GM19043 (cell line): ENCODE measurements at regions not wholly inside any gene's neighbourhood (a gene's known extent, or its start where the extent isn't known, plus 50 kb on each side); places are given as distances from the start of the nearest gene placed in this dataset.
"Not testable (repeated sequence)": the region's sequence is repeated elsewhere in the genome, so short reads cannot be mapped to it uniquely, and the experiment has no call there.

Experiments
- ATAC-seq: cut with Tn5 transposase; IDR thresholded peaks from one replicate; pipeline ENCODE4 v1.9.1; 2021; ENCODE audit warnings: low read depth; ENCODE audit not compliant: unreplicated experiment

DNA sequence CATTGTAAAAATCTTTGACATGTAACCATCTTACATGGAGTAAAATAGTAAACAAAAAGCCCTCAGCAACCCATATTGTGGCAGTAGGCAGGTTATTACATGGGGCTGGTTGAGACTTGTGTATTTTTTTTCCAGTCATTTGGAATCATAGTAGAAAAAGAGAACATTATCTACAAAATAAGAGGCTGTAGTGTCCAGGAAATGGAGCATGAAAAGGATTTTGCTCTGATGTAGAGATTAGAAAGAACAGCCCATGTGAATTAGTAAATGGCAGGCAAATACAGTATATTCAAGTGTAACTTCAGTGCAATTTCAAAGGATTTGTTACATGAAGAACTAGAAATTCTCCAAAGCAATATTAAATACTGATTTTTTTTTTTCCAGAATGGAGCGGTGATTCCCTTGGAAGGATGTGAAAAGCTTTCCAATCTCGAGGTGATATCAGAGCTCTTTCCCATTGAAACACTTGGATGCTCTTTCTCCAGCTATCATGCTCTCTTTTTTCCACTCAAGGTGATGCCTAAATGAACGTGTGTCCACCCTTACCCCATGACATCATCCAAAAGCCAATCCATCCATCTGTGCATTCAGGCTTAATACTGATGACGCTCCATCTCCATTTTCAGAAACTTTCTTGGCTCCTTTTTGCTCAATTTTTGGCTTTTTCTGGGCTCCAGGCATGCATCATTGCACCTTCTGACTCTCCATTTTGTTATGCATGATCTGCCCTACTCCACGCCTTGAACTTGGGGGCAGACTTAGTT is 1034.7 kb downstream of the TYW1 start:
- no peak for ATAC-seq

DNA sequence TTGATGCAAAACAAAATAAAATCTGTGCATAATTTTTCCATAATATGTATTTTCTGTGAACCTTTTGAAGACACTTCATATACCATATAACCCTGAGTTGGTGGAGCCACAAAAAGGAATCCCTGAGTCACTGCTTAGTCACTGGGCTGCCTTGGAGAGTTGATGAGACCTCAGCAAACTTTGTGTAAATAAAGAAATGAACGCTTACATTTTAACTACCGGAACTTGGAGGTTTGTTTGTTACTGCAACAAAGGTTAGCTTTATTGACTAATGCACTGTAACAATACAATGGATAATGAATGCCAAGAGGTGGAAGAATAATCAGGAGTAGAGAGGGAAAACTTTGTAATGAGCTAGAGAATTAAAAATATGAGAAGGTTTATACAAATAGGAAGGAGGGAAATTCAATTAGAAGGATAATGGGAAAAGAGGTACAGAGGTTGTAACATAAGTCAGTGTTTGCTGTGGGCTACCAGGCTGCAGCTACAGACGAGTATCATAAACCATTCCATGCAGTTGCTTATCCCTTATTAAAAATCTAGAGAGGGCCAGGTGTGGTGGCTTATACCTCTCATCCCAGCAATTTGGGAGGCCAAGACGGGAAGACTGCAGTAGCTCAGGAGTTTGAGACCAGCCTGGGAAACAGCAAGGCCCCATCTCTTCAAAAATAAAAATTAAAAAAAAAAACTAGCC is 1042.1 kb downstream of the TYW1 start:
- ATAC-seq, result no peak

- ATAC-seq, result no peak
These were observed 1044.9 kb downstream of the TYW1 start for GRCh38 chr7:68041554-68041953.

DNA sequence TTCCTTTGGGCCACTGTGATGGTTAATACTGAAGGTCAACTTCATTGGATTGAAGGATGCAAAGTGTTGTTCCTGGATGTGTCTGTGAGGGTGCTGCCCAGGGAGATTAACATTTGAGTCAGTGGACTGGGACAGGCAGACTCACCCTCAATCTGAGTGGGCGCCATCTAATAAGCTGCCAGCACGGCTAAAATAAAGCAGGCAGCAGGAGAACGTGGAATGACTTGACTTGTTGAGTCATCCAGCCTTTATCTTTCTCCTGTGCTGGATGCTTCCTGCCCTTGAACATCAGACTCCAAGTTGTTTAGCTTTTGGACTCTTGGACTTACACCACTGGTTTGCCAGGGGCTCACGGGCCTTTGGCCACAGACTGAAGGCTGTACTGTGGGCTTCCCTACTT is 1046.9 kb downstream of the TYW1 start:
- ATAC-seq, result no peak

- no peak for ATAC-seq
These were observed 1054.0 kb downstream of the TYW1 start for GRCh38 chr7:68050627-68051026.

DNA sequence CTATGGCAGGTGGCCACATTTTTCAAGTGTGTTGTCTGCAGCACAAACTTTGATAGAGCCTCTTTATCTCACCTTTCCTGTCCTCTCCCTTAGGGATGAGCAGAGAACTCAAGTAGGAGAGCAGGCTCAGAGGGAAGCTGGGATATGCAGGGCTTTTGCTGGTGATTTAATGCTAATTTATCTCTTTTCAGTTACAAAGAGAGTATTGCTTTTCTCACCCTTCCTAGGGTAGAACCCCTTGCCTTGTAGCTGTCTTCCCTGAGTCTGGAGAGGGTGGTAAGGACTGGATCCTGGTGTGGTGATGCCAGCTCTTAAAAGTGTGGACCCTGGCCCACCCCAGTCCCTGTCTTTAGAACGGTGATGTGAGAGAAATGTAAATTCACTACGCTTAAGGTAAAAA is 1061.4 kb downstream of the TYW1 start:
- ATAC-seq, result no peak

- ATAC-seq, result no peak
These were observed 1066.5 kb downstream of the TYW1 start for GRCh38 chr7:68063171-68063570.

DNA sequence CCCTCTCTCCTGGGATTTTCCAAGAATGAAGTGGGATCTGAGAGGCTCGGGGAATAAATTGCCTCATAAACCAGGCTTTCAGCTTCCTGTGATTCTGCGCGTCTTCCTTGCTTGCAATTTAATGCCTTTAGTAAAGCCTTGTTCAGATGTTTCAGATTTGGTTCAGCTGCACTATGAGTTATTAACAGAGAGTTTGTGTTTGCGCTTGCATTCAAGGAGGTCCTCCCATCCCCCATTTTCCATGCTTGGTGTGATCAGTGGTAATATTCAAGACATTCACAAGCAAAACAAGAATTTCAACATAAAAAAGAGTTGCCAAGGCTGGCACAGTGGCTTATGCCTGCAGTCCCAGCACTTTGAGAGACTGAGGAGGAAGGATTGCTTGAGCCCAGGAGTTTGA is 1068.9 kb downstream of the TYW1 start:
- no peak for ATAC-seq

GRCh38 chr7:68067845-68068244 is 1071.2 kb downstream of the TYW1 start:
- no peak for ATAC-seq

GRCh38 chr7:68070992-68071391 is 1074.4 kb downstream of the TYW1 start:
- ATAC-seq, result no peak

DNA sequence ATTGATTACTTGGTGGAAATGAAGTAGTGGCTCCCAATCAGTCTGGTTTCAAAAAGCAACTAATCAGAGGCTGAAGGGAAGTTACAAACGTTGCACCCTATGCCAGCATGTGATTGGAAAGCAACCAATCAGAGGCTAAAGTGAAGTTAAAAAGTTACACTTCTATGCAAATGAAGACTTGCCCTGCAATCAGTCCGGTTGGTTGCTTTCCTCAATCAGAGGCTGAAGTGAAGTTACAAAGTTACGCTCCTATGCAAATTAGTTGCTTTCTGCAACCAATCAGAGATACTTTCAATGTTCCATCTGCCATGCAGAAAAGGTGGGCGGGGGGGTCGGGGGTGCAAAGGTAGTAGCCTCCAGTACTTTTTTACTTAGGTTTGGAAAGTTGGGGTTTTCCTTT is 1077.1 kb downstream of the TYW1 start:
- no peak for ATAC-seq

DNA sequence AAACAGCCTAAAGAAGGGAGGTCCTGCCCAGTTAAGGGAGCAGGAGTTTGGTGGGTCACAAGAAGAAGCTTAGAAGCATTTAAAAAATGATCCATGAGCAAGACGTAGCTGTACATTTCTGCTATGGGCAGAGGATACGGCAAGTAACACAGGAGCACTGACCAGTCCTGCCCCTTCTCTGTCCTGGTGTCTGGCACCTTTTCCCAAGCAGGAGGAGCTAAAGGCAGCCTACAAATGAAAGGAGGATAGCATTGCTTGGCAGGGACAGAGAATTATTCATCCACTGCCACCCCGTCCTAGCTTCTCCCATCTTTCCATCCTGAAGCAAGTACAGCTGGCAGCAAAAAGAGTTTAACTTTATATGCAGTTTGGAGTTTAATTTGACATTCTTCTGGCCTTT is 1077.6 kb downstream of the TYW1 start:
- no peak for ATAC-seq

- no peak for ATAC-seq
These were observed 1081.6 kb downstream of the TYW1 start for GRCh38 chr7:68078157-68078710.

DNA sequence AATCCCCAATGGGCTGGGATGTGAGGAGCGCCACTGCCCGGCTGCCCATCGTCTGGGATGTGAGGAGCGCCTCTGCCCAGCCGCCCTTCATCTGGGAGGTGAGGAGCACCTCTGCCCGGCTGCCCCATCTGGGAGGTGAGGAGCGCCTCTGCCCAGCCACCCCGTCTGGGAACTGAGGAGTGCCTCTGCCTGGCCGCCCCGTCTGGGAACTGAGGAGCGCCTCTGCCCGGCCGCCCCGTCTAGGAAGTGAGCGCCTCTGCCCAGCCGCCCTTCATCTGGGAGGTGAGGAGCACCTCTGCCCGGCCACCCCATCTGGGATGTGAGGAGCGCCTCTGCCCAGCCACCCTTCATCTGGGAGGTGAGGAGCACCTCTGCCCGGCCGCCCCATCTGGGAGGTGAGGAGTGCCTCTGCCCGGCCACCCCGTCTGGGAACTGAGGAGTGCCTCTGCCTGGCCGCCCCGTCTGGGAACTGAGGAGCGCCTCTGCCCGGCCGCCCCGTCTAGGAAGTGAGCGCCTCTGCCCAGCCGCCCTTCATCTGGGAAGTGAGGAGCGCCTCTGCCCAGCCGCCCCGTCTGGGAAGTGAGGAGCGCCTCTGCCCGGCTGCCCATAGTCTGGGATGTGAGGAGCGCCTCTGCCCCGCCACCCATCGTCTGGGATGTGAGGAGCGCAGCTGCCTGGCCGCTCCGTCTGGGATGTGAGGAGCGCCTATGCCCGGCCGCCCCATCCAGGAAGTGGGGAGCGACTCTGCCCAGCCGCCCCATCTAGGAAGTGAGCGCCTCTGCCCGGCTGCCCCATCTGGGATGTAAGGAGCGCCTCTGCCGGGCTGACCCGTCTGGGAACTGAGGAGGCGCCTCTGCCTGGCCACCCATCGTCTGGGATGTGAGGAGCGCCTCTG is 1085.7 kb downstream of the TYW1 start:
- ATAC-seq, result not testable (repeated sequence)

GRCh38 chr7:68082961-68083657 is 1086.5 kb downstream of the TYW1 start:
- ATAC-seq, result not testable (repeated sequence)

DNA sequence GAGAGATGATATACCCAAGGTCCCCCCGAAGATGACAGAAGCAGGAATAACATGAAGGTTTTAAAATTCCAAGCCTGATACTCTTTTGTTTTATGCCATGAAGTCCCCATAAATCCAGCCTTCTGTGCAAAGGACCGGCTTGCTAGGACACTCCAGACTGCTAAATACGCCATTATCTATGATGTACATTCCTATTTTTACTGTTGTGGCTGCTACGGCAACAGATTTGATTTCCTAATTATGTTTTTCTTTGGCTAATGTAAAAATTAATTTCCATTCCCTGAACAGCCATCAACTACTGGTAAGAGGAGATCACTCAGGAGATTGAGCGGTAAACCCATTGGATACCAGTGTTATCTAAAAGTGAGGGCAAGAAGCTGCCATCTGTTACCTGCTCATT is 1090.8 kb downstream of the TYW1 start:
- no peak for ATAC-seq

- ATAC-seq, result no peak
These were observed 1092.2 kb downstream of the TYW1 start for GRCh38 chr7:68088879-68089278.

GRCh38 chr7:68090256-68090655 is 1093.6 kb downstream of the TYW1 start:
- not testable (repeated sequence) for ATAC-seq

GRCh38 chr7:68103319-68103718 is 1106.7 kb downstream of the TYW1 start:
- ATAC-seq, result no peak

GRCh38 chr7:68107261-68107660 is 1110.6 kb downstream of the TYW1 start:
- no peak for ATAC-seq
